Hepatic stellate cell (primary cell): ENCODE measurements at regions not wholly inside any gene's neighbourhood (a gene's known extent, or its start where the extent isn't known, plus 50 kb on each side); places are given as distances from the start of the nearest gene placed in this dataset.
"Not testable (repeated sequence)": the region's sequence is repeated elsewhere in the genome, so short reads cannot be mapped to it uniquely, and the experiment has no call there.

Source experiments
- DNase-seq: peaks from one replicate; pipeline ENCODE4 v3.0.0; 2011; ENCODE audit warnings: low spot score

DNA sequence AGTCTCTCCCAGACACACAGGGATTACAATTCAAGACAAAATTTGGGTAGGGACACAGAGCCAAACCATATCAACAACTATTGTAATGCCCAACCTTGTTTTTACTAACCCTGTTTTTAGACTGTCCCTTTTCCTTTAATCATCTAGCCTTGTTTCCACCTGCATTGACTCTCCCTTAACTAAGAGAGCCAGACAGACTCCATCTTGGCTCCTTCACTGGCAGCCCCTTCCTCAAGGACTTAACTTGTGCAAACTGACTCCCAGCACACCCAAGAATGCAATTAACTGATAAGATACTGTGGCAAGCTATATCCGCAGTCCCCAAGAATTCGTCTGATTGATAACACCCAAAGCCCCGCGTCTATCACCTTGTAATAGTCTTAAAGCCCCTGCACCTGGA is 151.8 kb upstream of the DGKB start:
- DNase-seq = not testable (repeated sequence)

DNA sequence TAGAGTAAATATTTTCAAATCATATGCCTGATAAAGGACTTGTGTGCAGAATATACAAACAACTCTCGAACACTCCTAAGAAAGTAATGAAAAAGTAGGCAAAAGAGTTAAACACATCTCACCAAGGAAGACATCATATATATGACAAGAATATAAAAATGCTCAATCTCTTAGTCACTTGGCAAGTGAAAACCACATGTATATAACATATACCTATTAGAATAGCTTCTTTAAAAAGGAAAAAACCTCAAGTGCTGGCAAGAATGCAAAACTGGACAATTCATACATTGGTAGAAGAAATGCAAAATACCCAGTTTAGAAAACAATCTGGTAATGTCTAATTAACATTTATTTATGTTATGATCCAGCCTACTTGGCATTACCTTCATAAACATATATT is 146.6 kb upstream of the DGKB start:
- DNase-seq = no peak

- DNase-seq = no peak
Observed at GRCh38 chr7:15046861-15047260, 144.3 kb upstream of the DGKB start.

DNA sequence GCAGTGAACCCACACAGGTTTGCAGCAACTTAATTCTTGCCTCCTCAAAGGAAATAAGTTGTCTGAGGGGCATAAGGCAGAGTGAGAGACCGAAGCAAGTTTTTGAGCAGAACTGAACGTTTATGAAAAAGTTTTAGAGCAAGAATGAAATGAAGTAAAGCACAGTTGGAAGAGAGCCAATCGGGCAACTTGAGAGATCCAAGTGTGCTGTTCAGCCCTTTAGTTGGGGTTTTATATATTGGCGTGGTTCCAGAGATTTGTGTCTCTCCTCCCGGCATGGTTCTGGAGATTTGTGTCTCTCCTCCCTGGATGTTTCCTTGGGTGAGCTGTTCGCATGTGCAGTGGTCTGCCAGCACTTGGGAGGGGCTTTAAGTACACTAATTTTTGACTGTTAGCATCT is 141.4 kb upstream of the DGKB start:
- no peak for DNase-seq

DNA sequence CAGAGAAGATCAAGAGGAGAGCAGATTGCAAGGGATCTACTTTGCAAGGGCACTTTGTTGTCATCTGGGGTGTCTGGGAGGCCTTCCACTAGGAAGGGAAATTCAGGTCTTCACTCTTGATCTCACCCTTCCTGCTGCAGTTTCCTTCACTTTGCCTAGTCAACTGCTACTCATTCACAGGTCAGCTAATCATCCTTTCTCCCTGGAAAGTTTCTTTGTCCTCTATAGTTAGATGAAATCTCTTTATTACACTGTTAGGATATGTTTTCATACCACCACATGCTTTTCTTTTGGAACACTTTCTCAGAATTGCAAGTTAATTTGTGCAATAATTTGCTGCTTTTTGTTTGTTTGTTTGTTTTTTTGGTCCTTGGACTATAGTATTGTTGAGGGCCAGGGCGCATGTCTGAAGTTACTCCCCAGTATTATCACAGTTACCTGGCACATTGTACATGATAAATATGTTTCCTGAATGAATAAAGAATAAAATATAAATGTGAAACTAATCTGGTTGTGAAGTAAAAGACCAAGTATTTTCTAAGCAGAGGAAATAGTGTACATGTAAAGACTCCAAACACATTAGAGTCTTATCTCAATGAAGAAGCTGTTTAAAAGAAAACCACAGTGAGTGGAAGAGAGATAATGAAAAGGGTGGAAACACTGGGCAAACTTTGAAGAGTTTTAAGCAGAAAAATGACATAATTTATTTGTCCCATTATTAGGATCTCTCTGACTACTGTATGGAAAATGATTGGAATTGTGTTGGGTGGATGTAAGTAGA is 139.9 kb upstream of the DGKB start:
- no peak for DNase-seq

DNA sequence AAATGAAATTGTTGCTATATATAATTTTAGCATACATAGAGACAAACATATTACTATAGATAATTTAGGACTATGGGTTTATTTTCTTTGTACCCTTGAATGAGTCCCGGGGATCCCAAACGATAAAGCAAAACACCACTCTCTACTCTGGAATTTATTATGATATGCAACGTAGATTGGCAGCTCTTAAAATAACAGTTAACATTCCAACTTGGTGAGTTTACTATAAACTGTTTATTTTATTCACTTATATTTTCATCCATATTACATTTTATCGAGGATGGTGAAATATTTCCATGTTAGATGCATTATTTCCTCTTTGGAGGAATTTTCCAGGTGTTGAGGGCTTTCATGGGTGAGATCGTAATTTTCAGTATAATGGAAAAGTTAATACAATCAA is 138.7 kb upstream of the DGKB start:
- peak; percentile 9 for DNase-seq

- DNase-seq = no peak
Observed at GRCh38 chr7:15035814-15036213, 133.3 kb upstream of the DGKB start.

- no peak for DNase-seq
Observed at GRCh38 chr7:15033039-15033438, 130.5 kb upstream of the DGKB start.

GRCh38 chr7:15018981-15019380 is 116.4 kb upstream of the DGKB start:
- DNase-seq = no peak

DNA sequence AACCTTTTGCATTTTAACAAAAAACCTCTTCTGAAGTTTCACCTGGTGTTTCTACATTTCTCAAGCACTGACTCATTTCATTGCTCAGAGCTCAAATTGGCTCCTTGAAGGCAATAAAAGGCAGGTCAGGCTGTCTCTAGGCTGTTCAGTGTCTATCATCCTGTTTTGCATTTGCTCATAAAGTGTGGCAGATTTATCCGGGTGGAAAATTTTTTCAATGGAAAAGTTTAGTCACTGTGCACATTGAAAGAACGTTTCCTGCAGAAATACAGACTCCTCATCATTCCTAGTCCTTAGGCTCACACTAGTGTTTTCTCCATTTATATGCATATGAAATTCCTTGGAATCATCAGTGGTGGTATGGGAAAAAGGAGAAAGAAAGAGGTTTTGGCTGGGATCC is 114.2 kb upstream of the DGKB start:
- no peak for DNase-seq

GRCh38 chr7:15016315-15016667 is 113.7 kb upstream of the DGKB start:
- DNase-seq = no peak

DNA sequence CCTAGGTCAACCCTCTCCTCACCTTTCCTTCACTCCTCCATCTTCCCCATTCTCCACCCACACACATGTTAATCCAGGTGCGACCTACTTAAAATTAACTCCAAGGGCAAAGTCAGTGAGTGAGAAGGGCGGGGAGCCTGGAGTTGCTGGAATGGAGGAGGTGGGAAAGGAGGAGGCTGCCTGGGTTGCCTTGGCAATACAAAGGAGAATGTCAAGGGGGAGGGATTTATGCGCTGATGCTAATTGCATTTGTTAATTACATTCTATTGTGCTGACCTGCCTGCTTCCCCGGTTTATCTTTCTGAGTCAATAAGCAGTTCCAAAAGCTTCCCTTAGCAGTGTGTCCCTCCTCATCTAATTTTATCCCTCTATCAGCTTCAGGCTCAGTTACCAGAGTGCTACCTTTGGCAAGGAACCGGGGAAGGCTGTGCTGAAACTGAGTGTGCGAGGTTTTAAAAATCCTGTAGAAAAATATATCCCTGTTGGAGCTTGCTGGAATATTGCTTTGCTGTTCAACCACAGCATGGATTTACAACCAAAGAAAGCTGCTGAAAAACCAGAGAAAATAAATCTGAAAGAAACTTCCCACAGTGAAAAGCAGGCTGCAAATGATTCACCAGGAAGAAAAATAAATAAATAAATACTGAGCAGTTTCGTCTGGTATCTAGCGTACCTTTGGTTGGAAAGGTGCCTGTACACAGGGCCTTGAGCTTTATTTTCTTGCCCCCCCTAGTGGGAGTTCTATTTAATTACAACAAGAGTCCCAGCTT is 113.2 kb upstream of the DGKB start:
- DNase-seq = no peak

DNA sequence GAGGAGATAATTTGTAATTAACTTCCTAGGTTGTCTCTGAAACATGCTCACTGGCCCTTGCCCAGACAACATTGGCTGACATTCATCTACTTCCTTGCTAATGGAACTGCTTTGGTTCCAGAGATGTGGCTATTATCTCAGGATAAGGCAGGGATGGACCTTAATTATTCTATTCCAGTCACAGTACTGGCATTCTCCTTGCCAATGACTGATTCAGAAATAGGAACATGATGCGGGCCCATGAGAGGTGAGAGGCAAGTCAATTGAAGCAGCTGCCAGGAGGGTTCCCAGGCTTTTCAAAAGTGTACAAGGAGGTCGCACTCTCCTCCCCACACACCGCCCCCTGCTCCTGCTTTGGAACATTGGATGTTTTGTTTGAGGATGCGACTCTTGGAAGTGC is 109.6 kb upstream of the DGKB start:
- DNase-seq = no peak

GRCh38 chr7:15011289-15011688 is 108.7 kb upstream of the DGKB start:
- no peak for DNase-seq

DNA sequence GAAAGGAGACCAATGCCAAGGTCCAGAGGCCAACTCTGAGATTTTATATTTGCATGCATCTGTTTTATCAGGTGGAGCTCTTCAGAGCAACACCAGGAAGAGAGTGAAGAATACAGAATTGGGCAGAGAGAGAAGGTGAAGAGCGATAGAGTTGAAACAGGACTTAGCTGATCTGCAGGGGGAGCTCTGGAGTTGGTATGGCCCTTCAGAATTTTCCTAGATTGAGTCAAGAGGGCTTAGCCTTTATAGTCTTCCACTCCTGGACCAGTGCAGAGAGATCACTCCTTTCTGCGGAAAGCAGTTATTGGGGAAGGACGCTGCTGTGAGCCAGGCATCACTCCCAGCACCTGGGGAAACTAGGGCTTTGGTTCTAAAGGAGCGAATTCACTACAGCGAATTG is 105.0 kb upstream of the DGKB start:
- no peak for DNase-seq

- no peak for DNase-seq
Observed at GRCh38 chr7:15005672-15006071, 103.1 kb upstream of the DGKB start.

DNA sequence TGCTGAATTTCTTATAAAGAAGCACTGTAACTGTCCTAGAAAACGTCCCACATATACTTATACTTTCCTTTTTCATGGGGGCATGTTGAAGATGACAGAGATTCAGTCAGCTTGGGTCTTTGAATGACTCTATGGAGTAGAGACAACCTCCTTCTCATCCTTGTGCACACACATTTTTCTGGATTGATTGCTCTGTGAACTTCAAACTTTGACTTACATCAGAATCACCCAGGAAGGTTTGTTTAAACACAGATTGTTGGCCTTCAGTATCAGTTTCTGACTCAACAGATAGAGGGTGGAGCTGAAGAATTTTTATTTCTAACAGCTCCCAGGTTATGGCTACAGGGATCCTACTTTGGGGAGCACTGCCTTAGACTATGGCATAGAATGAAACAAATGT is 97.6 kb upstream of the DGKB start:
- no peak for DNase-seq

GRCh38 chr7:14999331-14999730 is 96.8 kb upstream of the DGKB start:
- DNase-seq = no peak

DNA sequence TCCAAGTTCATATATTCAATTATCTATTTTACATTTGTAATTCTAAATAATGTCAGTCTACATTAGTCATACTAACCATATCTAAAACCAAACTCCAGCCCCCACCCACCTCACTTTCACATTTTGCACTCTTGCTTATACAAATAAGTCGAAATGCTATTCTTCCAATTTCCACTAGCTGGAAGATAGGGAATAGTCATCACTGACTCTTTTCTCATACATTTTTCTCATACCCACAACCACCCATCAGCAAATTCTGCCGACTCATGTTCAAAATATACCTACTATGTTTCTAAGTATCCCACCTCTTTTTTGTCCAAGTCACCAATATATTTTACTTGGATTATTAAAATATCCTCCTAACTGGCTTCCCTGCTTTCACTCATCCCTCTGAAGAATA is 93.2 kb upstream of the DGKB start:
- DNase-seq = no peak

DNA sequence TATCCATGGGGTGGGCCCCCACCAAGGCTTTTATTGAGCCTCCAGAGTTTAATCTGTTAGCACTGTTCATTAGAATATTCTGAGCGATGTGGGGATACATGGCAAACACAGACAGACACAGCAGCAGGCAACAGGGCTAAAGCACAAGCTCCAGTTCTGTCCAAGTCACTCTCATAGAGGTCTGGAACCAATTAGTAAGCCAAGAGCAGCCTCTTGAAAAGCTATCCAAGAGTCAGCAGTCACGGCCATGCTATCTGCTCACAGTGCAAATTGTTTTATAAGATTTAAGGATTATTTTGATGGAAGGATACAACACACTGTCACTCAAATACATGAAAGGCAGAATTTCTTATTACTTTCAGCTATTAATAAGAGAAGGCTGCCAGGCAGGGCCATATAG is 86.4 kb upstream of the DGKB start:
- no peak for DNase-seq

- no peak for DNase-seq
Observed at GRCh38 chr7:14978687-14979086, 76.1 kb upstream of the DGKB start.

DNA sequence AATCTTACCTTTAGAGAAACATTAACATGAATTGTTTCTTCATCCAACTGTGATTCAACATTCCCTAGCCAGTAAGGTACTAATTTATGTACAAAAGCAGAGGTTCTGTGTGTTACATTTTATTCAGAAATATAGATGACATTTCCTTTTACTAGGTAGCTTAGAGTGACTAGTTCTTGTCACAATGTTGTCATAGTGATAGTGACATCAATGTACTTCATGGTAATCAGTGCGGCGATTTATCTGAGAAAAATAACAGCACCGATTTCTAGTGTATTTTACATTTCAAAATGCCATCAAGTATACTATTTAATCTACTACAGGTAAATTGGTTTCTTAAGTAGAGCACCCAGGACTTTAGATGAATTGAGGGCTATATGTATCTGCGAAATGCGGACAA is 72.1 kb upstream of the DGKB start:
- no peak for DNase-seq

DNA sequence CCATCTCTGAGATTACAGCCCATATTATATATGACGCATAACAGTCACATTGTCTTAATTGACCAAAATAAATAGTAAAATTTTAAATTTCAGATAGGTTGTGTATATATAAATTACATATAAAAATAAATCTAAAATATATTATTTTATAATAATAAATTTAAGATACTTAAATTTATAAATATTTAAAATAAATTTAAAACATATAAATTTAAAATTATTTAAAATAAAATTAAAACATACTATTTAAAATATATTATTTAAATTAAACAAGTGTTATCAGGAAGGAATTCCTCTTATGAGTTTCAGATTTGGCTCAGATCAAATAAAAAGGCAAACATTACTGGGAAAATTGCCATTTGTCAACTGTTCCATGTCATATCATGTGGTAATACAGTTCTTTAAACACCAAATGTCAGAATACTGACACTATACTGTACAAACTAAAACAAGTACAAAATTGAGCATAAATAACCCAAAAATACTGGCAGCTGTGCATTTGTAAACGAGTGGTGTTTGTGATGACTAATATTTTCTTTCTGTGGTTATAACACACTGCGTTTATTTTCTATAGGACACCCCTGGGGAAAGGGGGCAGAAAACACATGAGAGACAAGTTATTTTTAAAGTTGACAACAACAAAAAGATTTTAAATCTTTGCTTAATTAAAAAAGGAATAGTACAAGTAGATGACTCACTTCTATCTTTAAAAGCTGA is 71.3 kb upstream of the DGKB start:
- DNase-seq = no peak
